ENCODE measurements at regions not wholly inside any gene's neighbourhood (a gene's known extent, or its start where the extent isn't known, plus 50 kb on each side); places are given as distances from the start of the nearest gene placed in this dataset.

- TF ChIP-seq CTCF (CRISPR knock-in tag; IDR thresholded peaks at IDR 0.05) (no peak), PHF5A (CRISPR knock-in tag; IDR thresholded peaks at IDR 0.05; ENCODE audit: low read depth, unreplicated experiment) (no peak), MAX (IDR thresholded peaks at IDR 0.05) (no peak), MAZ (IDR thresholded peaks at IDR 0.05; ENCODE audit: borderline replicate concordance, low read depth, low read length) (no peak), MAZ (CRISPR knock-in tag; IDR thresholded peaks at IDR 0.05; ENCODE audit: low read depth) (no peak), ZNF205 (CRISPR knock-in tag; IDR thresholded peaks at IDR 0.05) (no peak), ZNF777 (CRISPR knock-in tag; IDR thresholded peaks at IDR 0.05) (no peak), MIXL1 (CRISPR knock-in tag; IDR thresholded peaks at IDR 0.05) (no peak), GTF2F1 (IDR thresholded peaks at IDR 0.05; ENCODE audit: low read length) (no peak), EZH2 (conservative IDR thresholded peaks at IDR 0.05; ENCODE audit: low read depth, low read length) (no peak), PATZ1 (CRISPR knock-in tag; IDR thresholded peaks at IDR 0.05) (no peak), RFXAP (CRISPR knock-in tag; IDR thresholded peaks at IDR 0.05; ENCODE audit: borderline replicate concordance) (no peak)
These were observed 92.6 kb upstream of the PLSCR4 start for GRCh38 chr3:146343551-146343950.
